GM18868 (cell line): ENCODE measurements at regions not wholly inside any gene's neighbourhood (a gene's known extent, or its start where the extent isn't known, plus 50 kb on each side); places are given as distances from the start of the nearest gene placed in this dataset.
"Not testable (repeated sequence)": the region's sequence is repeated elsewhere in the genome, so short reads cannot be mapped to it uniquely, and the experiment has no call there.

Experiments
- ATAC-seq: cut with Tn5 transposase; IDR thresholded peaks from one replicate; pipeline ENCODE4 v1.9.1; 2021; ENCODE audit warnings: mild to moderate bottlenecking, moderate library complexity; ENCODE audit not compliant: unreplicated experiment

GRCh38 chr1:120609015-120609573 is 114.7 kb upstream of the NBPF26 start:
- not testable (repeated sequence) for ATAC-seq

- ATAC-seq: not testable (repeated sequence)
These were observed 113.9 kb upstream of the NBPF26 start for GRCh38 chr1:120609834-120610233.

- ATAC-seq: not testable (repeated sequence)
These were observed 108.7 kb upstream of the NBPF26 start for GRCh38 chr1:120614931-120615639.

GRCh38 chr1:120617493-120617892 is 106.3 kb upstream of the NBPF26 start:
- not testable (repeated sequence) for ATAC-seq

- ATAC-seq: not testable (repeated sequence)
These were observed 103.7 kb upstream of the NBPF26 start for GRCh38 chr1:120619867-120620692.

DNA sequence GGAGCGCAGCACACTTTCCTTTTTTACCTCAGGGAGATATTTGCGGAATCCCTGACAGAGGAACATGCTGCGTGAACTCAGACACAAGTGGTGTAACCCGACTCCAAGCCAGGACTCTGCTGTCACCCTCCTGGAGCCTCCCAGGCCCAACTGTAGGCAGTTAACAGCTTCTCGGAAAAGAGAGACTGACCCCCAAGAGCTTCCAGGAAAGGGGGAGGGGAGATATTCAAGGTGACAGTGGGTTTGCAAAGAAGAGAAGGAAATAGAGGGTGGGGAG is 103.1 kb upstream of the NBPF26 start:
- ATAC-seq: not testable (repeated sequence)

GRCh38 chr1:120621278-120621677 is 102.5 kb upstream of the NBPF26 start:
- ATAC-seq: not testable (repeated sequence)

GRCh38 chr1:120623539-120623938 is 100.2 kb upstream of the NBPF26 start:
- not testable (repeated sequence) for ATAC-seq

DNA sequence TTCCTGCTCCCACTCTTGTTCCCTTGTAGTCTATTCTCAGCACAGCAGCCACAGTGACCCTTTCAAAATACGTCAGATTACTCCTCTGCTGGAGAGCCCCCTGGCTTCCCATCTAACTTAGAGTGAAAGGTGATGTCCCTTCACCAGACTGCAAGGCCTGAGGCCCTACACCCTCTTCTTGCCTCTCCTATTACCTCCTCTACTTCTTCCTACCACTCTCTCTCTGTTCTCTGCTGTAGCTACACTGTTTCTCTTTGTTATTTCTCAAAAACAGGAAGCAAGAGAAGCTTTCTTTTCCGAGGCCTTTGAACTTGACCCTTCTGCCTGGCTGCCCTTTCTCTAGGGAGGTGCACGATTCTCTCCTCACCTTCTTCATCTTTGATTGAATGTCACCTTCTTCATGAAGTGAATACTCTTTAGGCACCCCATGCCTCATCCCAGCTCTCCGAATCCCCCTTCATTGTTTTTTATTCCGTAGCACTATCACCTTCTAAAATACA is 99.1 kb upstream of the NBPF26 start:
- not testable (repeated sequence) for ATAC-seq

DNA sequence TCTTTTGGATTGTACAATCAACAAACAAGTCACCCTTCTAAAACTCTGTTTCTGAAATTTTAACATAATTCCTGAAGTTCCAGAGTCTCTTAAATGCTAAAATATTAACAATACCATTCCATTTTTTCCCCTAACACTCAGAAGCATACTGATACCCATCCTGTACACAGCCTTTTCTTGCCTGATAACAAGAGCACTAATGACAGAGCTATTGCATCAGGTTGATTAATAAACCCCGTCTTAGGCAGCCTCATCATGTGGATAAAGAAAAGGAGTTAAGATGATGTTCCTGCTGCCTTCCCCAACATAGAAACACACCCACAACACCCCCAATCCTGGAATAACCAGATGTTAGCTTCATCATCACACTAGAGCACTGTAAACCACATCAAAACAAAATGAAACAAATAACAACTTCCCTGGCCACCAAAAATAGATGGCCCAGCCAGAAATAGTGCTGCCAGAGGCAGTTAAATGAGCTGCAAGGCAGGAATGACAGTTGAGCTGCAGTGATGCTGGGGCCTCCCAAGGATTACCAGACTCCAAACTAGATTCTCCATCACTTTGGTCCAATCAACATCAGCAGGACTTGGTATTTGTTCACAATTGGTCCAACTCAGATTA is 93.8 kb upstream of the NBPF26 start:
- not testable (repeated sequence) for ATAC-seq

DNA sequence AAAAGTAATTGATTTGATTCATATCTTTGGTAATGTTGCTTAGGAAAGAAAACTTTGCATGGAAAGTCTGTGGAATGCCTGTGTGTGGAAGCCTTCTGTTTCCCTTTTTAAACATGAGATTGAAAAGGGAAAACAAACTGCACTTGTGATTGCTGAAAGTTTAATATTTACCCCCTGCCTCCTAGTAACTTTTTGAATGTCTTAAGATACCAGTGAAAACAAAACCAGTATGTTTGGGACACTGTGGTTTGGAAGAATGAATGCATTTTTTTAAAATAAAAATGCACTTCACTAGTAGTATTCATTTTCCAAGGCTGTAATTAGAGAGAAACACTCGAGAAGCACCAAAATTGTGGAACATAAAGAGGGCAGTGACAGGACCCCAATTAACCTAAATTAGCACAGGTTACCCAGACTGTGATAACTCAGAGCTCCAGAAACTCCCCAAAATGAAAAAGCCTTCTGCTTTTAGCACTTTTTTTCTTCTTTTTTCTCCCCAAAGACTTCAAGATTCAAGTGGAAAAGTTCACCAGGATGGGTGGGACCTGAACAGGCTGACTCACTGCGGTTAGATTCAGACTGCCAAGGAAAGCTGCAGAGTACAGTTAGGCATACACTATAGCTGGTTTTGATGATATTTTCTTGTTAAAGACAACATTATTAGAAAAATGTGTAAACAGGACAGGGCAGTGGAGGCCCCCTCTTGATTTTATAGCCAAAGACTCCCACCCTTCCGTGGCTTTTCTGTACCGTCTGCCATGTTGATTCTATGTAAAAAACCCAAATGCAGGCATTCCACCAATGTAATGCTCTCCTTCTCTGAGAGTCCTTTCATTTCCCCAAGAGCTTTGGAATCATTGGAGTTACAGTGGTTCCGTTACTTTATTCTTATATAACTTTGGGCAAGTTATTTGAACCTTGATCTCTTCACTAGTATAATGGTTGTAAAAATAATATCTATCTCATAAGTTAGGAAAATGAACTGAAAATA is 88.6 kb upstream of the NBPF26 start:
- ATAC-seq: not testable (repeated sequence)

DNA sequence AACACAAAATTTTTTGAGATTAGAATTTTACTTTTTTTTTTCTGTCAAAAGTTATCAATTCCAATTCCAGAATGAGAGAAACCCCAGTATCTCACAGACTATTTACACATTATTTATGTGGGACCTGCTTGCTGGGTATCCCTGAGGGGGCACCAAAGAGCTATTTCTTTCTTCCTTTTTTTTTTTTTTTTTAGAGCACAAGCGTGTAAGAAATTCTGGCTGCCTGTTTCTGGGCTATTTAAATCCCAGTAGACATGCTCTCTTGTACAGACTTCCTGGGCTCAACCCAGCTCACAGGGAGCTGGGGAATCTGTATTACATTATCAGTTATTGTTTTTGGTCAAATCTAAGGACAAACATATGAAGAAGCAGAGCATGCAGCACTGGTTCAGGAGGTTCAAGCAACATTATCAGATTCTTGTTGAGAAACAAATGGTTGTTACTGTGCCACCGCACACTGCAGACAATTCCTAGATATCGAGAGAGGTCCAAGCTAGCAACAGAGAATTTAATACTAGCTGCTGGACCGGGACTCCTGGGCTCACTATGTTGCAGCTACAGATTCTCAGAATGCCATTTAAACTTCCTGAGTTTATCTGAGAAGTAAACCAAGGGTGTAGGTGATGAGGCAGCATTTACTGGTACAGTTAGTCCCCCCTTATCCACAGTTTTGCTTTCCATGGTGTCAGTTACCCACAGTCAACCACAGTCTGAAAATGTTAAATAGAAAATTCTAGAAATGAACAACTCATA is 83.3 kb upstream of the NBPF26 start:
- ATAC-seq: not testable (repeated sequence)

GRCh38 chr1:120641014-120641302 is 82.8 kb upstream of the NBPF26 start:
- ATAC-seq: not testable (repeated sequence)

DNA sequence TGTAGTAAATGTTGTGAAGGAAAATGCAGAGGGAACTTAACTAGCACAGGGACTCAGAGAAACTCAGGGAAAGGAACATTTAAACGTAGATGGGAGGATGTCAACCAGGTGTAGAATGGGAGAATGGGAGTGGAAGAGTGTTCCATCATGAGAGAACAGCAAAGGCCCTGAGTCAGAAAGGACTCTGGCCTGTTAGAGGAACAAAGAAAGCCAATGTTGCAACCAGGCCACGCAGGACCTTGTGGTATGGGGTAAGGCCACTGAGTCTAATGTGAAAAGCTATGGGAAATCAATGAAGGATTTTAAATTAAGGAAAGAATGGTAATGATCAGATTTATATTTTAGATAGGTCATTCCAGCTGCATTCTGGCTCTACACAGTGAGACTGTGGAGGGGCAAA is 76.6 kb upstream of the NBPF26 start:
- ATAC-seq: not testable (repeated sequence)

DNA sequence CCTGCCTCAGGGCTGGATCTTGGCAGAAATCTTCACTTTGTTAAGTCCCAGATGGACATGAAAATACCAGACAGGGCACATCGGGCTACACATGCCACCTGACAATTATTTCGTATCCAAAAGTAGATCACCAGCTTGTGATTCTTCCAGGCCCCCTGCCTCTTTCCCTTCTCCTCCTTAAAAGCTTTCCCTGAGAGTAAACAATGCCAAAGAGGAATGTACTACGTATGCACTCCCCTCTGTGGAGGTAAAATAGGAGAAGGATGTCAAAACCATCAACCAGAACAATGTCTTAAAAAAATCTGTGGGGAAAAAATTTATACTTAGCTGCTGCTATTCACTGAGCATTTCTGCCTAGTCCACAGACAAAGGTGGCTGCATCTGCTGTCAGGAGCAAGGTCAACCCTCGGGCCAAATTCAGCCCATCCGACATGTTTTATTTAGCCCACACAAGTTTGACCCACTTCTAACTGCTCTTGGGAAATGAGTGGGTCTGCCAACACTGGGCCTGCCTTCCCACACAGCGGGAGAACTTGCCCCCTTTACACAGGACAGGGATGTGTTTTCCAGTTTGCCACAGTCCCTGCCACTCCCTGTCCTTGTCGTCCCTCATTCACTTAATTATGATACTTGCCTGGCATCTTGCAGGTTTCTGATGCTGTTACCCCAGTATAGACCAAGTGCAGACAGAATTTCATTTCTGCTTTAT is 74.7 kb upstream of the NBPF26 start:
- not testable (repeated sequence) for ATAC-seq

- ATAC-seq: not testable (repeated sequence)
These were observed 74.0 kb upstream of the NBPF26 start for GRCh38 chr1:120649730-120650129.

GRCh38 chr1:120654114-120654513 is 69.6 kb upstream of the NBPF26 start:
- ATAC-seq: not testable (repeated sequence)

GRCh38 chr1:120655394-120655793 is 68.4 kb upstream of the NBPF26 start:
- not testable (repeated sequence) for ATAC-seq

GRCh38 chr1:120656116-120656515 is 67.6 kb upstream of the NBPF26 start:
- ATAC-seq: not testable (repeated sequence)
